ENCODE measurements at regions not wholly inside any gene's neighbourhood (a gene's known extent, or its start where the extent isn't known, plus 50 kb on each side); places are given as distances from the start of the nearest gene placed in this dataset.

DNA sequence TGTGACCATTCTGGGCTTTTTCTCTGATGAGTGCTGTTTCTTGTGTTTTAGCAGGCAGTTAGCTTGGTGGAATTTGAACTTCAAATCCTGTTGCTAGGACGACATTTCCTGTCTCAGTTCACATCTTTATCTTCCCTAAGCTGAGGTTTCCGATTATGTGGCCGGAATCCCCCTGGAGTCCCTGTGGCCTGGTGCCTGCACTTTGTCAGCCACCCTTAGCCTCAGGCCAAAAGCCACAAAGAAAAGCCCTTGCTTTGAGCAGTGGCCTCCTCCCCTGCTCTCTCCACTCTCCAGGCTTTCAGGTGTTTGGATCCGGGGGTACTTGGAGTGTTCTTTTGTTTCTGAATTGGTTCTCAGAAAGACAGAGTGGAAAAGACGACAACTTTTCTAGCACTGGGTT lies 59.9 kb upstream of the PMEPA1 start:
- TF ChIP-seq, protein P1, sequence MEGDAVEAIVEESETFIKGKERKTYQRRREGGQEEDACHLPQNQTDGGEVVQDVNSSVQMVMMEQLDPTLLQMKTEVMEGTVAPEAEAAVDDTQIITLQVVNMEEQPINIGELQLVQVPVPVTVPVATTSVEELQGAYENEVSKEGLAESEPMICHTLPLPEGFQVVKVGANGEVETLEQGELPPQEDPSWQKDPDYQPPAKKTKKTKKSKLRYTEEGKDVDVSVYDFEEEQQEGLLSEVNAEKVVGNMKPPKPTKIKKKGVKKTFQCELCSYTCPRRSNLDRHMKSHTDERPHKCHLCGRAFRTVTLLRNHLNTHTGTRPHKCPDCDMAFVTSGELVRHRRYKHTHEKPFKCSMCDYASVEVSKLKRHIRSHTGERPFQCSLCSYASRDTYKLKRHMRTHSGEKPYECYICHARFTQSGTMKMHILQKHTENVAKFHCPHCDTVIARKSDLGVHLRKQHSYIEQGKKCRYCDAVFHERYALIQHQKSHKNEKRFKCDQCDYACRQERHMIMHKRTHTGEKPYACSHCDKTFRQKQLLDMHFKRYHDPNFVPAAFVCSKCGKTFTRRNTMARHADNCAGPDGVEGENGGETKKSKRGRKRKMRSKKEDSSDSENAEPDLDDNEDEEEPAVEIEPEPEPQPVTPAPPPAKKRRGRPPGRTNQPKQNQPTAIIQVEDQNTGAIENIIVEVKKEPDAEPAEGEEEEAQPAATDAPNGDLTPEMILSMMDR (IDR thresholded peaks at IDR 0.05; ENCODE audit: extremely low read depth in 1 of 2, insufficient read depth in 1 of 2, low read depth in 1 of 2, low read length in 2 of 2): no peak
- no peak for TF ChIP-seq POLR2AphosphoS5 (IDR thresholded peaks at IDR 0.05; ENCODE audit: insufficient read depth, low read depth, low read length)
- TF ChIP-seq POLR2A (IDR thresholded peaks at IDR 0.05; ENCODE audit: low read depth, low read length): no peak
- TF ChIP-seq, protein P2, sequence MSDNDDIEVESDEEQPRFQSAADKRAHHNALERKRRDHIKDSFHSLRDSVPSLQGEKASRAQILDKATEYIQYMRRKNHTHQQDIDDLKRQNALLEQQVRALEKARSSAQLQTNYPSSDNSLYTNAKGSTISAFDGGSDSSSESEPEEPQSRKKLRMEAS (IDR thresholded peaks at IDR 0.05; ENCODE audit: insufficient read depth, insufficient read length): no peak
- TF ChIP-seq EZH2 (IDR thresholded peaks at IDR 0.05; ENCODE audit: borderline replicate concordance, low read depth, low read length, severe bottlenecking): no peak
